H9 (cell line): ENCODE measurements at regions not wholly inside any gene's neighbourhood (a gene's known extent, or its start where the extent isn't known, plus 50 kb on each side); places are given as distances from the start of the nearest gene placed in this dataset.

Experiments used
- DNase-seq: peaks from one replicate; pipeline ENCODE4 v3.0.0-alpha.2; 2017
- H2AFZ ChIP-seq: one replicate; pipeline ENCODE4 v1.6.1; 2013; ENCODE audit warnings: mild to moderate bottlenecking, low read length, control low read depth, moderate library complexity
- H2AK5ac ChIP-seq: 2 replicates; pipeline ENCODE4 v1.6.1; 2013; ENCODE audit warnings: low read length, control low read depth, mixed read lengths; ENCODE audit not compliant: insufficient read length
- H2BK120ac ChIP-seq: one replicate; pipeline ENCODE4 v1.6.1; 2013; ENCODE audit warnings: low read depth, mild to moderate bottlenecking, low read length, control low read depth, inconsistent platforms; ENCODE audit not compliant: poor library complexity, severe bottlenecking
- H2BK12ac ChIP-seq: 2 replicates; pipeline ENCODE4 v1.6.1; 2013; ENCODE audit warnings: low read length, control low read depth, mixed read lengths, low read depth; ENCODE audit not compliant: insufficient read length
- H2BK15ac ChIP-seq: 2 replicates; pipeline ENCODE4 v1.6.1; 2013; ENCODE audit warnings: low read depth, low read length, control low read depth
- H2BK20ac ChIP-seq: one replicate; pipeline ENCODE4 v1.6.1; 2013; ENCODE audit warnings: low read depth, mild to moderate bottlenecking, low read length, control low read depth, inconsistent platforms; ENCODE audit not compliant: poor library complexity, severe bottlenecking
- H2BK5ac ChIP-seq: 2 replicates; pipeline ENCODE4 v1.6.1; 2013; ENCODE audit warnings: low read length, control low read depth, mixed read lengths; ENCODE audit not compliant: insufficient read length
- H3K14ac ChIP-seq: 2 replicates; pipeline ENCODE4 v1.6.1; 2013; ENCODE audit warnings: low read length, control low read depth; ENCODE audit not compliant: insufficient read depth
- H3K18ac ChIP-seq: 2 replicates; pipeline ENCODE4 v1.6.1; 2013; ENCODE audit warnings: low read depth, mild to moderate bottlenecking, mixed read lengths, low read length, control low read depth; ENCODE audit not compliant: insufficient read length
- H3K23ac ChIP-seq: 2 replicates; pipeline ENCODE4 v1.6.1; 2013; ENCODE audit warnings: low read length, control low read depth, mixed read lengths, low read depth; ENCODE audit not compliant: insufficient read length
- H3K23me2 ChIP-seq: 2 replicates; pipeline ENCODE4 v1.6.1; 2013; ENCODE audit warnings: low read depth, mild to moderate bottlenecking, mixed read lengths, low read length, control low read depth; ENCODE audit not compliant: insufficient read length, poor library complexity, severe bottlenecking
- H3K27ac ChIP-seq: 2 replicates; pipeline ENCODE4 v1.5.1; 2013; ENCODE audit warnings: low read length, control low read depth, mixed read lengths, low read depth; ENCODE audit not compliant: insufficient read length
- H3K27me3 ChIP-seq: 2 replicates; pipeline ENCODE4 v1.6.1; 2013; ENCODE audit warnings: low read length, control low read depth, inconsistent platforms; ENCODE audit not compliant: insufficient read depth
- H3K4ac ChIP-seq: 2 replicates; pipeline ENCODE4 v1.6.1; 2013; ENCODE audit warnings: low read depth, mild to moderate bottlenecking, control low read depth, inconsistent platforms, low read length, moderate library complexity
- H3K4me1 ChIP-seq: 2 replicates; pipeline ENCODE4 v1.6.1; 2013; ENCODE audit warnings: low read length, control low read depth, inconsistent platforms; ENCODE audit not compliant: insufficient read depth
- H3K4me2 ChIP-seq: 2 replicates; pipeline ENCODE4 v1.6.1; 2013; ENCODE audit warnings: low read length, control low read depth, mixed read lengths; ENCODE audit not compliant: insufficient read length, insufficient read depth
- H3K56ac ChIP-seq: 2 replicates; pipeline ENCODE4 v1.6.1; 2013; ENCODE audit warnings: low read depth, mild to moderate bottlenecking, mixed read lengths, low read length, control low read depth; ENCODE audit not compliant: insufficient read length
- H3K79me1 ChIP-seq: 2 replicates; pipeline ENCODE4 v1.6.1; 2013; ENCODE audit warnings: low read depth, mild to moderate bottlenecking, moderate library complexity, low read length, control low read depth, inconsistent platforms; ENCODE audit not compliant: insufficient read depth, poor library complexity, severe bottlenecking
- H3K79me2 ChIP-seq: 2 replicates; pipeline ENCODE4 v1.6.1; 2013; ENCODE audit warnings: low read length, control low read depth, inconsistent platforms; ENCODE audit not compliant: insufficient read depth
- H3K9ac ChIP-seq: 2 replicates; pipeline ENCODE4 v1.6.1; 2013; ENCODE audit warnings: low read length, control low read depth, mixed read lengths; ENCODE audit not compliant: insufficient read length; ENCODE audit errors: extremely low read depth
- H3K9me3 ChIP-seq: one replicate; pipeline ENCODE4 v1.6.1; 2013; ENCODE audit warnings: low read depth, low read length, inconsistent platforms; ENCODE audit not compliant: control insufficient read depth
- H3T11ph ChIP-seq: one replicate; pipeline ENCODE4 v1.6.1; 2013; ENCODE audit warnings: mild to moderate bottlenecking, low read length, control low read depth, inconsistent platforms
- H4K20me1 ChIP-seq: one replicate; pipeline ENCODE4 v1.6.1; 2013; ENCODE audit not compliant: control insufficient read depth, insufficient read length, insufficient read depth
- H4K5ac ChIP-seq: 2 replicates; pipeline ENCODE4 v1.6.1; 2013; ENCODE audit warnings: low read depth, mild to moderate bottlenecking, mixed read lengths, low read length, control low read depth; ENCODE audit not compliant: insufficient read length
- H4K8ac ChIP-seq: replicated peaks from 2 replicates; pipeline ENCODE4 v1.6.1; 2013; ENCODE audit warnings: low read length, control low read depth, mixed read lengths, low read depth; ENCODE audit not compliant: insufficient read length
- H4K91ac ChIP-seq: 2 replicates; pipeline ENCODE4 v1.6.1; 2013; ENCODE audit warnings: low read depth, mild to moderate bottlenecking, moderate library complexity, mixed read lengths, low read length, control low read depth; ENCODE audit not compliant: insufficient read length
- H3K27ac Mint-ChIP-seq, 3 experiments: 2 replicates in 2 of 3; 3 replicates in 1 of 3; pipeline ENCODE4 v1.8.0; 2020 to 2021; ENCODE audit warnings: mixed read lengths in 3 of 3, mild to moderate bottlenecking in 1 of 3, moderate library complexity in 1 of 3
- H3K27me3 Mint-ChIP-seq: 2 replicates; pipeline ENCODE4 v1.8.0; 2021; ENCODE audit warnings: low read depth, mild to moderate bottlenecking, moderate library complexity, mixed read lengths
- H3K36me3 Mint-ChIP-seq, 3 experiments: 2 replicates in 2 of 3; 3 replicates in 1 of 3; pipeline ENCODE4 v1.8.0; 2020 to 2021; ENCODE audit warnings: low read depth in 3 of 3, mixed read lengths in 3 of 3; ENCODE audit not compliant: insufficient read depth in 1 of 3
- H3K4me1 Mint-ChIP-seq, 2 experiments: 2 replicates each; pipeline ENCODE4 v1.8.0; 2020; ENCODE audit warnings: mixed read lengths in 2 of 2
- H3K4me3 Mint-ChIP-seq, 2 experiments: 2 replicates in 1 of 2; 3 replicates in 1 of 2; pipeline ENCODE4 v1.8.0; 2020 to 2021; ENCODE audit warnings: mild to moderate bottlenecking in 2 of 2, mixed read lengths in 2 of 2, moderate library complexity in 1 of 2
- H3K9me3 Mint-ChIP-seq, 2 experiments: 2 replicates in 1 of 2; 3 replicates in 1 of 2; pipeline ENCODE4 v1.8.0; 2020; ENCODE audit warnings: mild to moderate bottlenecking in 2 of 2, mixed read lengths in 2 of 2, moderate library complexity in 1 of 2
- WGBS: extraction: QIAGEN DNeasy Blood & Tissue Kit; methylation state at CpG from one replicate; pipeline ENCODE4 v1.1.7; 2013; ENCODE audit warnings: missing lambda C conversion rate, low lambda C conversion rate, mixed read lengths; ENCODE audit not compliant: insufficient read length; ENCODE audit errors: extremely low coverage; 5-methylcytosine and 5-hydroxymethylcytosine counted together
- TF ChIP-seq, protein P1 (sequence below): fragments of 200-600 bp; sonication (generic); conservative IDR thresholded peaks from 3 replicates; pipeline ENCODE4 v1.8.0; 2021; ENCODE audit warnings: antibody characterized with exemption, mild to moderate bottlenecking

DNA sequence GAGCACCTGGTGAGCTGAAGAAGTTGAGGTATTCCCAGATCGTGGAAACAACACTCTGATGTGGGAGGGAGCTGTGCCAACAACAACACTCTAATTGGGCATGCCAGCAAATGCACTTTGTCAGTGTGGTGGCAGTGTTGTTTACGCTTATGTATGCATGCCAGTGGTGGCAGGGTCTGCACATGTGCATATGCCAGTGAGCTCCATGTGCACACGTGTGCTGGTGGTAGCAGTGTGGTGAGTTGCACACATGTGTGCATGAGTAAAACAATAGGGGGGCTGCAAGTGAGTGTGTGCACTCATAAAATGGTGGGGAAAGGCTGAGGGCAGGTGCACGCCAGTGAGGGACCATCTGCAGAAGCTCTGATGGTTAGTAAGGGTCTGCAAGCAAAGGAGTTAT lies 134.2 kb downstream of the DMRTA1 start:
- no peak for DNase-seq
- Histone ChIP-seq H2AK5ac (no peak overlapping the region), H3K4ac (no peak overlapping the region), H3K27ac (no peak overlapping the region), H3K79me2 (no peaks in the 10 kb centered on the region), H2BK15ac (no peak overlapping the region), H3K9ac (no peak overlapping the region), H3K18ac (no peak overlapping the region), H3K56ac (no peak overlapping the region), H2AFZ (no peak overlapping the region), H4K20me1 (no peaks in the 10 kb centered on the region), H3K14ac (no peak overlapping the region; the same call in 1 of the 2 replicates), H3K23me2 (no peaks in the 10 kb centered on the region), H2BK5ac (no peak overlapping the region), H3T11ph (no peak overlapping the region), H3K27me3 (no peaks in the 10 kb centered on the region), H2BK20ac (no peak overlapping the region), H2BK120ac (no peak overlapping the region), H4K91ac (no peak overlapping the region), H3K23ac (no peak overlapping the region), H3K4me2 (no peak overlapping the region), H4K8ac (no peak overlapping the region), H4K5ac (no peak overlapping the region), H3K79me1 (no peaks in the 10 kb centered on the region), H3K4me1 (no peaks in the 10 kb centered on the region), H3K9me3 (no peaks in the 10 kb centered on the region), H2BK12ac (no peak overlapping the region)
- no peak overlapping the region for H3K4me3 Mint-ChIP-seq
- peaks cover 3 to 4% of the 10 kb centered on the region in 2 experiments; a peak in 2 of 4 replicates for H3K4me1 Mint-ChIP-seq
- WGBS: no CpG with 5 or more reads among the region's 4 CpGs
- H3K9me3 Mint-ChIP-seq: peaks cover 3 to 13% of the 10 kb centered on the region in 2 experiments; a peak in 4 of 5 replicates
- TF ChIP-seq, protein P1, sequence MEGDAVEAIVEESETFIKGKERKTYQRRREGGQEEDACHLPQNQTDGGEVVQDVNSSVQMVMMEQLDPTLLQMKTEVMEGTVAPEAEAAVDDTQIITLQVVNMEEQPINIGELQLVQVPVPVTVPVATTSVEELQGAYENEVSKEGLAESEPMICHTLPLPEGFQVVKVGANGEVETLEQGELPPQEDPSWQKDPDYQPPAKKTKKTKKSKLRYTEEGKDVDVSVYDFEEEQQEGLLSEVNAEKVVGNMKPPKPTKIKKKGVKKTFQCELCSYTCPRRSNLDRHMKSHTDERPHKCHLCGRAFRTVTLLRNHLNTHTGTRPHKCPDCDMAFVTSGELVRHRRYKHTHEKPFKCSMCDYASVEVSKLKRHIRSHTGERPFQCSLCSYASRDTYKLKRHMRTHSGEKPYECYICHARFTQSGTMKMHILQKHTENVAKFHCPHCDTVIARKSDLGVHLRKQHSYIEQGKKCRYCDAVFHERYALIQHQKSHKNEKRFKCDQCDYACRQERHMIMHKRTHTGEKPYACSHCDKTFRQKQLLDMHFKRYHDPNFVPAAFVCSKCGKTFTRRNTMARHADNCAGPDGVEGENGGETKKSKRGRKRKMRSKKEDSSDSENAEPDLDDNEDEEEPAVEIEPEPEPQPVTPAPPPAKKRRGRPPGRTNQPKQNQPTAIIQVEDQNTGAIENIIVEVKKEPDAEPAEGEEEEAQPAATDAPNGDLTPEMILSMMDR: no peak
- H3K27me3 Mint-ChIP-seq: no peaks in the 10 kb centered on the region
- peak overlapping the region in 1 of 3 experiments; percentile 56; a peak in 1 of 7 replicates for H3K27ac Mint-ChIP-seq
- H3K36me3 Mint-ChIP-seq: peaks cover 0 to 26% (median 0%) of the 10 kb centered on the region in 3 experiments; a peak in 5 of 7 replicates
